GM11168 (cell line): ENCODE measurements at regions not wholly inside any gene's neighbourhood (a gene's known extent, or its start where the extent isn't known, plus 50 kb on each side); places are given as distances from the start of the nearest gene placed in this dataset.

Experiments used
- in situ Hi-C: fragments of 300-500 bp; cut with MboI; formaldehyde crosslinking; loops from one replicate; pipeline ENCODE4 v1.12.0; 2022; ENCODE audit warnings: low sequenced_read_pairs; ENCODE audit not compliant: unreplicated experiment

- in situ Hi-C loops, result no loop called here
These were observed 138.8 kb upstream of the WWC1 start for GRCh38 chr5:168152660-168153059.

DNA sequence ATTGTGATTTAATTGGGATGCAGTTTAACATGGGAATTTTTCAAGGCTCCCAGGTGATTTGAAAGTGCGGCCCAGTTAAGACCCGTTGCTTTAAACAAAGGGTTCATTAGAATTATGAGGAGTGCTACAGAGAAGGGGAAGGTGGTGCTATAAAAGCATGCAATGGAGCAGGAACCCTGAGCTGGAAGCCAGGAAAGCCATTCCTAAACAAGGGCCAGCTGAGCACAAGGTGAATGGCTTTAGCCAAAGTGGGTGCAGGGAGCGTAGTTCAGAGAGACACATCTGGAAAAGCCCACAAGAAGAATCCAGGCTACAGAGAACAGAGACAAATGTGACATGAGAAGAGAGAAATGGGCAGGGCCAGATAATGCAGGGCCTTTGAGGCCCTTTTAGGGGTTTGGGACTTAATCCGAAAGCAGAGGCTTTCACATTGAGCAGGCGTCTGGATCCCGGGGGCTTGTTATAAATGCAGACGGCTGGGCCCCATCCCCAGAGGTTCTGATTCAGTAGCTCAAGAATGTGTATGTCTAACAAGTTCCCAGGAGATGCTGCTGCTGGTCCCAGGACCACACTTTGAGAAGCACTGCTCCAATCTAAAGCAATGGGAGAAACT is 138.1 kb upstream of the WWC1 start:
- in situ Hi-C loops, result no loop called here

- in situ Hi-C loops, result no loop called here
These were observed 137.6 kb upstream of the WWC1 start for GRCh38 chr5:168153876-168154270.

DNA sequence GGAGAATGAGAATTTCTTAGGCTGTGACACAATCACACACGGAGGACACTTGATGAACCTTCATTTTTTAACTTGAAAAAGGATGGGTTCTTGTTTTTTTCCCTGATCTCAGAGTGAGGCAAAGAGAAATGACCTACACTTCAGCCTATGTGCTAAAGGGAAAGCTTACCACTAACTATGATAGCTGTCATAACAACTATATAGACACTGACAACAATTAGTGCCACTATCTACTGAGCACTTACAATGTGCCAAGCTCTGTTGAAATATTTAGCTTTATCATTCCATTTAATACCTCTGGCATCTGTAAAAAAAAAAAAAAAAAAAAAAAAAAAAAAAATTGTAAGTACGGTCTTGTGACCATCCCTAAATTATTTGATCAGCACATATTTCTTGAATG is 135.9 kb upstream of the WWC1 start:
- in situ Hi-C loops, result no loop called here

GRCh38 chr5:168156170-168156569 is 135.3 kb upstream of the WWC1 start:
- in situ Hi-C loops, result no loop called here

- in situ Hi-C loops, result no loop called here
These were observed 134.3 kb upstream of the WWC1 start for GRCh38 chr5:168157141-168157540.

- in situ Hi-C loops, result no loop called here
These were observed 132.0 kb upstream of the WWC1 start for GRCh38 chr5:168159425-168159824.

GRCh38 chr5:168162464-168162863 is 129.0 kb upstream of the WWC1 start:
- in situ Hi-C loops, result no loop called here

DNA sequence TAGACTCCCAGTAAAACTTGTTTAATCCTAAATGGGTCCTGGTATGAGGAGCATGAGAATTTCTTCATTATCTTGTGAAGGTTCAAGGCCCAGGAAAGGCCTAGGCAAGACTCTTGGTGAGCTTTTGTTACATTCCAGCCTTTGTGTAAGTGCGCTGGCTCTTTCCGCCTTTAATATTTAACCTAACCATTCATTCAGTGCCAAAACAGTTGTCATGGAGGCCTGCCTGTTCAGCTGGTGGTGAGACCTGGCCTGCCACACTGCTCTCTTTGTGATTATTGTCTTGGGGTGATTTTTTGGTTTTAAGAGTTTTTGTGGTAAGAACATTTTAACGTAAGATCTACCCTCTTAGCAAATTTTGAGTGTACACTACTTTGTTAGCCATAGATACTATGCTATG is 127.5 kb upstream of the WWC1 start:
- in situ Hi-C loops, result no loop called here

- in situ Hi-C loops, result no loop called here
These were observed 126.1 kb upstream of the WWC1 start for GRCh38 chr5:168165221-168165914.

DNA sequence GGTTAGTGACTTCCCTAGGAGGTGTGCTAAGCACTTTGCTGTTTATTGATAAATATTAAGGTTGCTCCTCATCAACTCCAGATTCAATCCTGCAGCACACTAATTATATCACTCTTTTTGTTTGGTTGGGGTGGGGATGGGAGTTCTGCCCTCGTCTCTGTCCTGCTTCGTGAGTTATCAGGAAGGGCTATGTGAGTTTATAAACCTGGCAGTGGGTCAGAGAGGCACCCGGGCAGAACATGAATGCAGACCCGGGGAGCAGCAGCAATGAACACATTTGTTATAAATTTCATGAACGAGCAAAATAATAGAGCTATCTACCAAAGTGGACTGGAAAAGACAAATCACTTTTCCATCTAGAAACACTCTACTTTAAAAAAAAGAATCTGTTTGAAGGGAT is 125.5 kb upstream of the WWC1 start:
- in situ Hi-C loops, result no loop called here

GRCh38 chr5:168167338-168167737 is 124.1 kb upstream of the WWC1 start:
- in situ Hi-C loops, result no loop called here

- in situ Hi-C loops, result no loop called here
These were observed 122.3 kb upstream of the WWC1 start for GRCh38 chr5:168168978-168169698.

GRCh38 chr5:168169791-168170190 is 121.7 kb upstream of the WWC1 start:
- in situ Hi-C loops, result no loop called here

DNA sequence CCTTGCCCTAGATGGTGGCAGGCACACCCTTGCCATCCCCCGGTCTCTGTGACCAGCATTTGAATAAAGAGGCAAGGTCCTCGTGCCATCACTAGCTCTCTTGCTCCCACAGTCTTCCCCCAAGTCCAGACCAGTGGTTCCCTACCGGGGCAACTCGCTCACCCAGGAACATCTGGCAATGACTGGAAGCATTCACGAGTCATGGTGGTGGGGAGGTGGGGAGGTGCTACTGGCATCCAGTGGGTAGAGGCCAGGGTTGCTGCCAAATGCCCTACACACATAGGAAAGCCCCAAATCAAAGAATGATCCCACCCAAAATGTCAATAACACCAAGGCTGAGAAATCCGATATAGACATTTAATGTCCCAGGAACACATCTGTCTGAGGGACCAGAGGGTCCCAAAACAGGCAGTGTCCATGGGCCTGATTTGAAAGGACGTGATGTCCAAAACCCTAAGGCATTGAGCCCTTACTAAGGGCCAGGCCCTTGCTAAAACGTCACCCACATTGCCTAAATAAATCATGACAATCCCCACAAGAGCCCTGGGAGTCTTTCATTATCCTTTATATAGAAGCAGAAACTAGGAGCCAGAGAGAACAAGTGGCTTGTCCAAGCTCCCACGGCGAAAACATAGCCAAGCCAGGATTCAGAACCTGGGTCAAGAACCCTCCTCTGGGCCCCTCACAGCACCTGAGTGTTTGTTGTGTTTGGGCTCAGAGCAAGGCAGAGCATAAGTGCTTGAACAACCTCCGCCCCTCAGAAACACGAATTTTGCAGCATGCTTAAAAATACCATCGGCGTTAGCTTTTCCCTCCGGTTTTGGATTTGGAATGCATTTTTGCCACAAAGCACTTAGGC is 119.3 kb upstream of the WWC1 start:
- in situ Hi-C loops, result no loop called here

- in situ Hi-C loops, result no loop called here
These were observed 118.7 kb upstream of the WWC1 start for GRCh38 chr5:168172760-168173223.

GRCh38 chr5:168174376-168174775 is 117.1 kb upstream of the WWC1 start:
- in situ Hi-C loops, result no loop called here

DNA sequence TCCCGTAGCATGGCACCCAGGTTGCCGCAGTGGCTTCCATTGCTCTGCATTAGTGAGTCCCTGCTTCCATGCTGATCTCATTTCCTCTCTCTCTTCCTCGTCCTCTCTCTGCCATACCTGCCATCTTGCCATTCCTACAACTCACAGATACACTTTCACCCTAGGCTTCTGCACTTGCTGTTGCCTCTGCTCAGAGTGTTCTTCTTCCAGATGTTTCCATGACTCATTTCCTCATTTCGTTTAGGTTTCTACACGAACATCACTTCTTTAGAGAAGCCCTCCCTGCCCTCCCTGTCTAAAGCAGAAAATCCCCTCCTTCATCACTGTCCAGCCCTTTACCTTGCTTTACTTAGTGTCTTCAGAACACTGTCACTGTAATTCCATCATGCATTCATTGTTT is 115.2 kb upstream of the WWC1 start:
- in situ Hi-C loops, result no loop called here

DNA sequence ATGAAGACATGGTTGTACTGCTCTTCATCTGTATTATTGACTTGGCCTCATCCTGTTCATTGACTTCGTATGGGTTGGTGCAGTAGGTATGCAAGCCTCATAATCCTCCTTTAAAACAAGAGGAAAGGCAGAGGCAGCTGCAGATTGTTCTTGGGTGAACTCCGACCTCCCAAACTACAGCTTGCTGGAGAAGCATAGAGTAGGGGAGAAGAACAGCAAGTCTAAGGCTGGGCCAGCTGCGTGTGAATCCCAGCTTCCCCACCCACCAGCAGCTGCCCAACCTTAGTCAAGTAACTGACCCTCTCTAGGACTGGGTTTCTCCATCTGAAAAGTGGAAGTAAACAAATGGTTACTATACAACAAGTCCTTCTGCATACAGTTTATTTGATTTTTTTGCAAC is 114.5 kb upstream of the WWC1 start:
- in situ Hi-C loops, result no loop called here

DNA sequence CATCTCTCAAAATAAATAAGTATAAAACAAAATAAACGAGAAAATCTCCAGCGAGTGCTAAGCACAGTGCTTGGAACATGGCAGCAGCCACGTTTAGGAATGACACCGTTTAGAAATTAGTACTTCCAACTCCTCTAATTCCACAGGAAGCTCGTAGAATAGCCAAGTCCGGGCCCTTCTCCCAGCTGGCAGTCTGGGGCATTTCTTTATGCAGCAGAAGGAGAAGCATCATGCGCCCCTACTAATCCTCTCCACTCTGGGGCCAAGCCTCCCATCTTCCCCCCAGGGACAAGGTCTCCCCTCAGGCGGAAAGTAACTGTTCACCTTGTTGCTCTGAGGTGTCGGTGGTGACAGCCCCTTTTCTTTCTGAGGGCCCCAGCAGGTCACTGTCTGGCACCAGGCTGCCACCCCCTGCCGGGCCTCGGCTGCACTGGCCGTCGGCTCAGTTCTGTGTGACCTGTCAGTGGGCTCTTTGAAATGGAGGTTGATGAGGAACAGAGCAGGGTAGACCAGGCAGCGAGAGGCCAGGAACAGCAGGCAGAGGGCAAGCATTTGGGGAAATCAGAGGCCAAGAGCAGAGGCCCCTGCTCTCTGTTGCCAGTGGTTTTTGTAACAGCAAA is 113.5 kb upstream of the WWC1 start:
- in situ Hi-C loops, result no loop called here
